Erythroblast (primary cell): ENCODE measurements at regions not wholly inside any gene's neighbourhood (a gene's known extent, or its start where the extent isn't known, plus 50 kb on each side); places are given as distances from the start of the nearest gene placed in this dataset.

Experiments used
- GATA1 ChIP-seq: IDR thresholded peaks from 2 replicates; pipeline ENCODE4 v1.6.1; 2011; ENCODE audit warnings: low read depth, mild to moderate bottlenecking, control low read depth, low read length, moderate library complexity
- POLR2A ChIP-seq: IDR thresholded peaks from 2 replicates; pipeline ENCODE4 v1.6.1; 2011; ENCODE audit warnings: mild to moderate bottlenecking, low read length

GRCh38 chr11:114924042-114924441, 245.7 kb downstream of the NXPE2 start:
- TF ChIP-seq POLR2A = no peak
- no peak for TF ChIP-seq GATA1
